H1 (cell line): ENCODE measurements at regions not wholly inside any gene's neighbourhood (a gene's known extent, or its start where the extent isn't known, plus 50 kb on each side); places are given as distances from the start of the nearest gene placed in this dataset.

ENCODE experiments used
- CTCF ChIA-PET: fragments of 300-600 bp; sonication (Branson Sonifier 250); formaldehyde crosslinking; loops from one replicate; lab custom pipeline; 2021; ENCODE audit not compliant: partially characterized antibody; lab: Charles Lee
- POLR2A ChIA-PET: fragments of 300-600 bp; sonication (Branson Sonifier 250); formaldehyde crosslinking; loops from one replicate; lab custom pipeline; 2021; ENCODE audit warnings: inconsistent platforms; ENCODE audit not compliant: partially characterized antibody; lab: Charles Lee
- DNase-seq, 2 experiments: peaks; one replicate each; pipeline versions ENCODE4 v3.0.0 to v3.0.0-alpha.2; 2010 to 2022; ENCODE audit warnings: low spot score in 2 of 2, low read depth in 1 of 2, mixed read lengths in 1 of 2
- FAIRE-seq: peaks from 2 replicates; lab custom pipeline; 2011; peaks lifted over from hg19 to GRCh38; lab: Jason Lieb, UNC
- H2AFZ ChIP-seq: 2 replicates; pipeline ENCODE4 v1.8.1; 2012; ENCODE audit warnings: low read length, inconsistent platforms
- H2AK5ac ChIP-seq: 2 replicates; pipeline ENCODE4 v1.6.1; 2013; ENCODE audit warnings: low read depth, low read length
- H2BK120ac ChIP-seq: replicated peaks from 2 replicates; pipeline ENCODE3; 2013; ENCODE audit warnings: low read depth, low read length, inconsistent platforms
- H2BK12ac ChIP-seq: 2 replicates; pipeline ENCODE4 v1.6.1; 2013; ENCODE audit warnings: low read depth, low read length
- H2BK15ac ChIP-seq: 2 replicates; pipeline ENCODE4 v1.6.1; 2013; ENCODE audit warnings: low read length
- H2BK20ac ChIP-seq: 2 replicates; pipeline ENCODE4 v1.6.1; 2013; ENCODE audit warnings: low read length
- H2BK5ac ChIP-seq: 2 replicates; pipeline ENCODE4 v1.6.1; 2013; ENCODE audit warnings: low read depth, low read length
- H3K14ac ChIP-seq: 2 replicates; pipeline ENCODE4 v1.6.1; 2013; ENCODE audit warnings: inconsistent platforms; ENCODE audit not compliant: insufficient read length
- H3K18ac ChIP-seq: 2 replicates; pipeline ENCODE4 v1.6.1; 2013; ENCODE audit warnings: low read length; ENCODE audit errors: extremely low read depth
- H3K23ac ChIP-seq: 2 replicates; pipeline ENCODE4 v1.6.1; 2013; ENCODE audit warnings: inconsistent platforms; ENCODE audit not compliant: insufficient read length
- H3K23me2 ChIP-seq: 2 replicates; pipeline ENCODE4 v1.6.1; 2013; ENCODE audit warnings: low read depth, low read length
- H3K27ac ChIP-seq: 2 replicates; pipeline ENCODE4 v1.6.1; 2011; ENCODE audit warnings: low read depth, low read length, inconsistent platforms
- H3K27me3 ChIP-seq, 4 experiments: replicated peaks in 1 of 4; 1 replicate in 1 of 4; 2 replicates in 3 of 4; pipeline versions ENCODE4 v1.6.1 to v1.8.1; 2011 to 2013; ENCODE audit warnings: low read length in 3 of 4, mild to moderate bottlenecking in 3 of 4, inconsistent platforms in 2 of 4, mixed read lengths in 2 of 4, moderate library complexity in 1 of 4; ENCODE audit not compliant: control insufficient read depth in 3 of 4, insufficient read depth in 3 of 4; ENCODE audit errors: extremely low read depth in 1 of 4
- H3K36me3 ChIP-seq, 4 experiments: 2 replicates each; pipeline versions ENCODE4 v1.6.1 to v1.8.1; 2011 to 2013; ENCODE audit warnings: mild to moderate bottlenecking in 4 of 4, low read length in 3 of 4, moderate library complexity in 2 of 4, control low read depth in 1 of 4, inconsistent platforms in 1 of 4; ENCODE audit not compliant: insufficient read depth in 4 of 4, control insufficient read depth in 2 of 4
- H3K4ac ChIP-seq: replicated peaks from 2 replicates; pipeline ENCODE3; 2013; ENCODE audit warnings: low read length, low read depth, mixed read lengths, inconsistent platforms; ENCODE audit not compliant: insufficient read length
- H3K4me1 ChIP-seq, 4 experiments: replicated peaks in 1 of 4; 1 replicate in 1 of 4; 2 replicates in 3 of 4; pipeline versions ENCODE4 v1.6.1 to v1.8.1; 2011 to 2013; ENCODE audit warnings: low read length in 3 of 4, inconsistent platforms in 2 of 4, mixed read lengths in 1 of 4; ENCODE audit not compliant: insufficient read depth in 4 of 4, control insufficient read depth in 3 of 4
- H3K4me2 ChIP-seq, 2 experiments: 2 replicates each; pipeline versions ENCODE4 v1.6.1 to v1.8.1; 2011 to 2013; ENCODE audit warnings: low read depth in 2 of 2, low read length in 2 of 2, control low read depth in 1 of 2, inconsistent platforms in 1 of 2, mild to moderate bottlenecking in 1 of 2; ENCODE audit not compliant: insufficient read depth in 1 of 2
- H3K4me3 ChIP-seq, 4 experiments: fragments of 200-600, 300-600 bp in 1 of 4; sonication (generic), shearing (Covaris generic), sonication (Bioruptor Twin) in 1 of 4; 2 replicates each; pipeline versions ENCODE4 v1.5.1 to v1.8.1; 2011 to 2016; ENCODE audit warnings: low read length in 4 of 4, low read depth in 3 of 4, control low read depth in 2 of 4, inconsistent platforms in 2 of 4, mild to moderate bottlenecking in 2 of 4, mixed read lengths in 1 of 4, moderate library complexity in 1 of 4; ENCODE audit not compliant: insufficient read depth in 2 of 4; ENCODE audit errors: extremely low read depth in 1 of 4
- H3K56ac ChIP-seq: replicated peaks from 2 replicates; pipeline ENCODE3; 2013; ENCODE audit warnings: low read depth, mild to moderate bottlenecking, mixed read lengths, low read length, inconsistent platforms; ENCODE audit not compliant: insufficient read length
- H3K79me1 ChIP-seq: 2 replicates; pipeline ENCODE4 v1.6.1; 2013; ENCODE audit warnings: low read depth, low read length, control low read depth
- H3K79me2 ChIP-seq, 2 experiments: 2 replicates each; pipeline versions ENCODE4 v1.6.1 to v1.8.1; 2012 to 2013; ENCODE audit warnings: low read length in 2 of 2, mild to moderate bottlenecking in 2 of 2, inconsistent platforms in 1 of 2; ENCODE audit not compliant: insufficient read depth in 2 of 2, control insufficient read depth in 1 of 2
- H3K9ac ChIP-seq, 4 experiments: replicated peaks in 1 of 4; 1 replicate in 1 of 4; 2 replicates in 3 of 4; pipeline versions ENCODE4 v1.6.1 to v1.8.1; 2011 to 2013; ENCODE audit warnings: low read depth in 3 of 4, low read length in 3 of 4, control low read depth in 2 of 4, mild to moderate bottlenecking in 2 of 4, moderate library complexity in 2 of 4, inconsistent platforms in 1 of 4; ENCODE audit errors: extremely low read depth in 1 of 4
- H3K9me3 ChIP-seq, 2 experiments: 2 replicates each; pipeline versions ENCODE4 v1.6.1 to v1.8.1; 2012 to 2013; ENCODE audit warnings: mild to moderate bottlenecking in 2 of 2, moderate library complexity in 2 of 2, control low read depth in 1 of 2, inconsistent platforms in 1 of 2, low read depth in 1 of 2, low read length in 1 of 2, mixed read lengths in 1 of 2; ENCODE audit not compliant: insufficient read depth in 2 of 2
- H4K20me1 ChIP-seq, 2 experiments: replicated peaks in 1 of 2; 2 replicates each; pipeline versions ENCODE3 to v1.8.1; 2011 to 2013; ENCODE audit warnings: inconsistent platforms in 2 of 2, low read length in 2 of 2, mild to moderate bottlenecking in 1 of 2; ENCODE audit not compliant: insufficient read depth in 2 of 2, control insufficient read depth in 1 of 2
- H4K5ac ChIP-seq: 2 replicates; pipeline ENCODE4 v1.6.1; 2013; ENCODE audit warnings: low read length, low read depth, mixed read lengths, inconsistent platforms; ENCODE audit not compliant: insufficient read length
- H4K8ac ChIP-seq: 2 replicates; pipeline ENCODE4 v1.8.0; 2013; ENCODE audit warnings: mild to moderate bottlenecking, moderate library complexity, low read length, inconsistent platforms; ENCODE audit not compliant: insufficient read depth; ENCODE audit errors: extremely low read depth
- H4K91ac ChIP-seq: replicated peaks from 2 replicates; pipeline ENCODE3; 2013; ENCODE audit warnings: low read length, mixed read lengths, inconsistent platforms; ENCODE audit not compliant: insufficient read length
- ASH2L ChIP-seq: fragments of 200-600, 300-600 bp; sonication (generic); IDR thresholded peaks from one replicate; pipeline ENCODE4 v1.7.1; 2017; ENCODE audit warnings: low read length
- GABPA ChIP-seq: IDR thresholded peaks from 2 replicates; pipeline ENCODE4 v1.6.1; 2011; ENCODE audit warnings: mild to moderate bottlenecking, low read length, moderate library complexity, borderline replicate concordance; ENCODE audit not compliant: insufficient read depth
- WGBS, 2 experiments: shearing (Covaris generic) in 1 of 2; methylation state at CpG; one replicate each; pipeline versions ENCODE4 v1.1.6 to v1.1.7; 2013 to 2015; ENCODE audit warnings: low lambda C conversion rate in 2 of 2, mixed read lengths in 2 of 2, inconsistent platforms in 1 of 2, low coverage in 1 of 2, missing lambda C conversion rate in 1 of 2; ENCODE audit not compliant: insufficient replicate concordance in 2 of 2, insufficient coverage in 1 of 2, insufficient read length in 1 of 2; ENCODE audit errors: extremely low coverage in 1 of 2, missing lambda C conversion rate in 1 of 2; 5-methylcytosine and 5-hydroxymethylcytosine counted together

DNA sequence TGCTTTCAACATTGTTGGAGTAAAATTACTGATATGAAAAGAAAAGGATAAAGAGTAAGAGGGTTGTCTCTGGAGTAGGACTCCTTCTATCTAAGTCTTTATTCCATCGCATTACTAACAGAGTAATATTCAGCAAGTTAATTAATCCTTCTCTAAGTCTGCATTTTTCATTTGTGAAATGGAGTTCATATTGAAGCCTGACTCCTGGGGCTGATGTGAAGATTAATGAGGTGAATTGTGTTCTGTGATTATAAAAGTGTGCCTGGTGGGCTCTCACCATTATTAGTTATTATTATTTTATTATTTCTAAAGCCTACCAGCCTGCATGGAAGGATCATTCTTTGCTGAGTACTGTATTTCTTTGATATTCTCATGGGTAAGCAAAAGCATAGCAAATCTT lies 1096.7 kb downstream of the KCNT2 start:
- no peak overlapping the region for H3K4me3 ChIP-seq
- no peak overlapping the region for H3K18ac ChIP-seq
- H3K9ac ChIP-seq, result no peak overlapping the region
- no peaks in the 10 kb centered on the region for H3K79me1 ChIP-seq
- POLR2A ChIA-PET, result no interaction called here
- no peak overlapping the region for H4K8ac ChIP-seq
- no peak overlapping the region for H2AFZ ChIP-seq
- H2BK5ac ChIP-seq, result no peak overlapping the region
- no peaks in the 10 kb centered on the region for H4K20me1 ChIP-seq
- no peaks in the 10 kb centered on the region for H3K23me2 ChIP-seq
- H3K9me3 ChIP-seq, result no peaks in the 10 kb centered on the region
- H3K14ac ChIP-seq, result no peak overlapping the region
- no peak overlapping the region for H2AK5ac ChIP-seq
- no peak overlapping the region for H3K4ac ChIP-seq
- DNase-seq, result no peak
- H3K4me2 ChIP-seq, result no peak overlapping the region
- TF ChIP-seq GABPA (no peak), ASH2L (no peak)
- TF ChIP-seq, all 59 proteins: peak for 0
- no peaks in the 10 kb centered on the region for H3K36me3 ChIP-seq
- no peak overlapping the region for H3K27ac ChIP-seq
- no peak overlapping the region for H2BK12ac ChIP-seq
- CTCF ChIA-PET, result no interaction called here
- H4K5ac ChIP-seq, result no peak overlapping the region
- no peaks in the 10 kb centered on the region for H3K4me1 ChIP-seq
- H2BK120ac ChIP-seq, result no peak overlapping the region
- 94% methylated on average over 1 of the region's 1 CpG; no CpG with 5 or more reads in 1 of the 2 experiments for WGBS, 2 experiments
- H3K56ac ChIP-seq, result no peak overlapping the region
- no peaks in the 10 kb centered on the region for H3K27me3 ChIP-seq
- no peaks in the 10 kb centered on the region for H3K79me2 ChIP-seq
- H2BK15ac ChIP-seq, result no peak overlapping the region
- no peak overlapping the region for H4K91ac ChIP-seq
- FAIRE-seq, result no peak
- no peak overlapping the region for H3K23ac ChIP-seq
- no peak overlapping the region for H2BK20ac ChIP-seq
